GM18519 (cell line): ENCODE measurements at regions not wholly inside any gene's neighbourhood (a gene's known extent, or its start where the extent isn't known, plus 50 kb on each side); places are given as distances from the start of the nearest gene placed in this dataset.

Experiments used
- ATAC-seq: cut with Tn5 transposase; IDR thresholded peaks from one replicate; pipeline ENCODE4 v1.9.1; 2021; ENCODE audit warnings: mild to moderate bottlenecking, moderate library complexity; ENCODE audit not compliant: unreplicated experiment, low FRiP score

DNA sequence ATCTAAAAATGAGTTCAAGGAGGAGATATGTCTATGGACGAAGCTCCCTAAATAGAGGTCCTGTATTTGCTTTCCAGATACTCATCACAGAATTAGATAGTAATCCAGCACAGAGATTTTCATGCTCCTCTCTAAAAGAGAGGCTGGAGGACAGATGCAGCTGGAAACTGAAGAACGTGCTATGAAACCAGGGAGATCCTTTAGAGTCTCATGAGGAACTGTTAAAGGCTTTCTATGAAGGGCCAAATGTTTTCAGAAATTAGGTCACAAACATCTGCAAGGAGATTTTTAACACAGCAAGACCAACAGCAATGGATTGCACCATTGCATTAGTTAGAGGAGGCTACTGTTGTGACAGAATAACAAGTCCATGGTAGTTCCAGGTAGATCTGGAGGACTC is 95.6 kb upstream of the ARHGAP20 start:
- no peak for ATAC-seq

DNA sequence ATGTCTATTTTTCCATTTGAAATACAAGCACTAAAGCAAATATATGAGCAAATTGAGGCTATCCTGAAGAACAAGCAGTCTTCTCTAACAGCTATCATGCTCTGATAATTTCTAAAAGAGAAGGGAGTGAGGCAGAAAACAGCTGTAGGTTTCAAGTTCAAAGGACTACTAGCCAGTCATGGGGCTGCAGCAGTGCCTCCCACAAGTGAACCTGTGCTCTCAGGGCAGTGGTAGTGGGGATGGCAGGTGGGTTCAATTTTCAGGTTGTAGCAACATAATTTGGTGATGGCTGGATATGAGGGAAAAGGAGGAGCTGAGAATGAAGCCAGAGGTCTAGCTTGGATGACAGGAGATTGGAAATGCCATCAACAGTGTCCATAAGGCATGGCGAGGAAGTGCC is 93.5 kb upstream of the ARHGAP20 start:
- ATAC-seq = no peak

DNA sequence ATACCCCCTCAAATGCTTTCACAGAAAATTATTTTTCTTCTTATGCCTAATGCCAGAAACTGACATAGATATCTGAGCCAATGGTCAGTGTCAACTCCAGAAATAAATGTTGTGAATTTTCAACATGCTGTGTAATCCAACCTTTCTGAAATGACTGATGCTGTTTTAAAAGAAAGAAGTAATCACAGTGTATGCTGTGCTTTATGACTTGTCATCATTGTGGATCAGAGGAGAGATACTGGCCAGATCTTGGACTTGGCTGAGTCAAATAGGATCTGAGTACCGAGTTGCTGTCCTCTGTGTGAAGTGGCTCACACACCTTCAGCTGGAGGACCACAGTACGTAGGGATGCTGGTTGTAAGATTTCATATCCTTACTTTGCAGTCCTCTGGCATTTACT is 89.9 kb upstream of the ARHGAP20 start:
- no peak for ATAC-seq

DNA sequence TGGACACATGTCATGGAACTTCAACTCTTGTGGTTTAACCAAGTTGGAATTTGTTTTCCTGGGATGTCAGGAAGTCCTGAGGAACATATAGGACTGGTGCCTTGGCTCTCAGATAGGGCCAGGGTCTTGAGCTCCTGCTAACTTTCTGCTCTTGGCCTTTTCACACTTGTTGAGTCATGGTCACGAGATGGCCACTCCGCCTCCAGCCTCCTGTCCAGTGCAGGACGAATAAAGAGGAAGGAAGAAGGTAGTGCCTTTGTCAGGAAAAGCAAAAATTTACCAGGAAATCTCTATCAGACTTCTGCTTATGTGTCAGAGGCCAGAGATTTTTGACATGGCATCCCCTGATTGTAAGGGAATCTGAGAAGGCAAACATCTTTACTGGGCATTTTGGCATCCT is 89.1 kb upstream of the ARHGAP20 start:
- no peak for ATAC-seq

DNA sequence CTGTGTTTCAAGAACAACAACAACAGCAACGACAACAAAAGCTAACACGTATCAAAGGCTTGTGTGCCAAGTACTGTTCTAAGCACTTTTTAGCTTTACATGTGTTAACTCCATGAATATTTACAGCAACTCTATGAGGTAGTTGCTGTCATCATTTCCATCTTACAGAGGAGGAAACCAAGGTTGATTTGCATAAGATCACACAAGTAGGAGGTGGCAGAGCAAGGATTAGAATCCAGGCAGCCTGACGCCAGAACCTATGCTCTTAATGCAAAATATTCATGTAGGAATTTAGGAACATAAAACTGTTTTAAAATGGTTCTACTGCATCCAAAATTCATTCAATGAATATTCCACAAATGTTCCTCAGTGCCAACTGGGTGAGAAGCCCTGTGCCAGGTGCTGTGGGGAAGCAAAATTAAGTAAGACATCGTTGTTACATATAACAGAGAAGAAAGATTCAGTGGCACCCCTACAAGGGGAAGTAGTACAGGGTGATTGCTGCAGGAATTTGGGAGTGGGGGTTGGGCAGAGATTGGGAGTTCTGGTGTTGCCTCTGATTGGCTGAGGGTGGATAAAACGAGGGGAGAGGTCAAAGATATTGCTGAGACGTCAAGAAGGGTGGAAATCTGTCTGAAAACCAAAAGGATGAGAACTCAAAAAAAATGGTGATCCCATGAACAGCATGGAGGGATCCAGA is 86.1 kb upstream of the ARHGAP20 start:
- no peak for ATAC-seq

DNA sequence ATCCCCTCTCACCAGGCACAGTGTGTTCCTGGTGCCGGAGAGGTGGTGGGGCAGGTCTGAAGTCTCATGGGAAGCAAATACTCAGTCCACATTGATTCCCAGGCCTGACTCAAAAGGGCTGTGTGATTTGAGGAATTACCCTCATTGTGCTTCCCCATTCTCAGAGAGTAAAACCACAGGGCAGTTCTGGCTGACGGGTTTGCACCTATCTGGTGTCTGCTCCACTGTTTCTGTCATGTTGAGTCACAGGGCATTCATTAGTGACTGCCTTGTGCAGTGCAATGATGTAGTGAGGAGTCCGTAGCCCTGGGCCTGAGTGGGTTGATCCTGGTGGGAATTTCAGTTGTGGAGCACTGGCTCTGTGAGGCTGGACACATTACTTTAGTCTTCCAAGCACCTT is 85.2 kb upstream of the ARHGAP20 start:
- peak; percentile 89 for ATAC-seq

DNA sequence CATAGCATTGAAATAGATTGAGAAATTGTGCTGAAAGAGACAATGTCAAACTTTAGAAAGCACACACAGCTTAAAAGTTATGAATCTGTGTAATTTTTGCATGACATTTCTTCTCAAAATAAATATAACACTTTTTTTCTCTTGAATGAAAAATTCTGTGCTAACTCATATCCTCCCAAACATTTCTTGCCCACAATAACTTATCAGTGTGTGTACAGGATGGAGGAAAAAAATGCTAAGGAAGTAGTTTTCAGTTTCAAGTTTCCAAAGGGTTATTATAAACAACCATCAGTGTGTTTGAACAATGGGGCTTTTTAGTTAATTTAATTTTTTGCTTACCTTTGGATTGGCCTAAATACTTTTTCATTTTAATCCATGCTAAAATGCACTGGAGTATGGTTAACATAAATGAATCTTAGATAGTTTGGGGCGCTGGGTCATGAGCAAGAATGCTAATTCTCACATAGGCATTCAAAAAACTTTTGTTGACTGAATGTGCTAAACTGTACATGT is 82.9 kb upstream of the ARHGAP20 start:
- ATAC-seq = no peak

DNA sequence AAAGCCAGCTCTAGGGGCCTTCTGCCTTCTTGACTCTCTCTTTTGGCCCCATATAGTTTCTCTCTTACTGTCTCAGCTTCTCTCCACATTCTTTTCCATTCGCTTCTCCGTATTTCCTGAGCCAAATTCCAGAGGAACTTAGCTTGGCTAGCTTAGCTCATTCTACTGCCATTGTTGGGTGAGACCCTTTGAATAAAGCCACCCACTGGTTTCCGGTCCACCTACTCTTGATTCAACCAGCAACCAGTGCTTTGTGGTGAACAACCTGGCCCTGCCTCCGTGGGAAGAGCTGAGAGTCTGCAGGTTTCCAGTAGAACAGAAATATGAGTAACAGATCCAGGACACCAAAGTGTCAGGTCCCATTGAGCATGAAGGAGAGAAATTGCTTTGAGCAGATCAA is 81.3 kb upstream of the ARHGAP20 start:
- ATAC-seq = no peak

DNA sequence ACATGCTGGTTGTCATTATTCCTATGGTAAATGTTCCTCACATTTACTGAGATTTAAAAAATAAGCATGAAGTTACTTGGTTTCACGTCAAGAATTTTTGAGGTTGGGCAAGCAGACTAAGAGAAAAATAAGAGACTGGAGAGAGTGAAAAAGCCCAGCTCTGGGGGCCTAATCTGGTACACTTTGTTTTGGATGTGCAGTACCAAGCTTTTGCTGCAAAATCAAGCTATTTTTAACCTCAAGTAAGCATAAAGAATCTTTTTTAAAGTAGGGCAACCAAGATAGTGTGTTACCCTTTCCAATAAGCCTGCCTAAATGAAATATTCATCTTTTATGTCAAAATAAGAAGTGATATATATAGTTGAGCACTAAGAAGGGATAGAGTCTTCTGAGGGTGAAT is 79.4 kb upstream of the ARHGAP20 start:
- no peak for ATAC-seq

DNA sequence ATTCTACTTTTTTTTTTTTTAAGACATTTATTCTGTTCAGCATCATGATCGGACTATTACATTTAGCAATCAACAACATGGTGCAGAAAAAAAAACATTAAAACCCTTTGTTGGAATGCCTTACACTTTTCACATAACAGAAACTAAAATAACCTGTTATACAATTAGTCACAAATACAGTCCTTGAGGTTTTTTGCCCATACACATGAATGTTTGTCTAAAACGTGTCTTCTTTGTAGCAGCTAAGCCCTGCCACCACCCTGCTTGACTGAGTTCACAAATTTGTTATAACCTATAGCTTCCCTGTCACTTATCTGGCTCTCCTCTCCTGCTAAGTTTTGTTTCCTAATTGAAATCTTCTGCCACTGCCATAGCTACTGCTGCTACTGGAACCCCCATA is 75.4 kb upstream of the ARHGAP20 start:
- ATAC-seq = no peak

DNA sequence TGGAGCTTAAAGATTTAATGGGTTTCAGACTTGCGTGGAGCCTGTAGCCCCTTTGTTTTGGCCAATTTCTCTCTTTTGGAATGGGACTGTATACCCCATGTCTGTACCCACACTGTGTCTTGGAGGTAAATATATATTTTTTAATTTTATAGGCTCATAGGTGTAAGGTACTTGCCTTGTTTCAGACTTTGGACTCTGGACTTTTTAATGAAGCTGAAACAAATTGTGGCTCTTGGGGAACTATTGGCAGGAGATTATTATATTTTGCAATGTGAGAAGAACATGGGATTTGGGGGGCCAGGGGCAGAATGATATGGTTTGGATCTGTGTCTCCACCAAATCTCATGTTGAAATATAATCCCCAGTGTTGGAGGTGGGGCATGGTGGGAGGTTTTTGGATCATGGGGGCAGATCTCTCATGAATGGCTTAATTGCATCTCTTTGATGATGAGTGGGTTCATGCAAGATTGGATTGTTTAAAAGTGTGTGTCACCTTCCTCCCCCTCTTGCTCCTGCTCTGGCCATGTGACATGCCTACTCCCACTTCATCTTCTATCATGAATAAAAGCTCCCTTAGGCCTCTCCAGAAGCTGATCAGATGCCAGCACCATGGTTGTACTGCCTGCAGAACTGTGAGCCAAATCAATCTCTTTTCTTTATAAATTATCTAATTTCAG is 74.1 kb upstream of the ARHGAP20 start:
- ATAC-seq = no peak

DNA sequence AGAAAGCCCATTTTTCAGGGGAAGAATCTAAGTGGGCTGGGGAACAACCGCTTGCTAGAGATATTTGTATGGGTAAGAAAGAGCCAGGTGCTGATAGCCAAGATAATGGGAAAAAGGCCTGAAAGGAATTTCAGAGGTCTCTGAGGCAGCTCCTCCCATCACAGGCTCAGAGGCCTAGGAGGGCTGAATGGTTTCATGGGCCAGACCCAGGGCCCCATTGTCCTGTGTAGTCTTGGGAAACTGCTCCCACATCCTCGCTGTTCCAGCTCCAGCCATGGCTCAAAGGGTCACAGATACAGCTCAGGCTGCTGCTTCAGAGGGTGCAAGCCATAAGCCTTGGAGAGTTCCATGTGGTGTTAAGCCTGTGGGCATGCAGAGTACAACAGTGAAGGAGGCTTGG is 73.2 kb upstream of the ARHGAP20 start:
- no peak for ATAC-seq

DNA sequence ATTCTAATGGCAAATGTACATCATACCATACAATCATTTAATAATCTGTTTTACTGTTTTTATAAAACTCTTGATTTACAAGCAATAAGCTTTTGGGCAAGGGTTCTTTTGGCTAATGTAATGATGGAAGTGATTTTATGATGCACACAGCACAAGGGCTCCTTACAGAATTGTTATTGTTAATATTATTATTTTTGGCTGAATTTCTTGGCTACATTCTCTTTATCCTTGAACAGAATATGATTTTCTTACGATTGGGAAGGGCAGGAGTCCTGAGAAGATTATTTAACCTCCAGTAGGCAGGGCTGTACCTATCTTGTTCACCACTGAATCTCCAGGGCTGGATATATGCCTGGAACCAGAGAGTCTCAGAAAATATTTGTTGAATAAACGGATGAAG is 70.4 kb upstream of the ARHGAP20 start:
- no peak for ATAC-seq

DNA sequence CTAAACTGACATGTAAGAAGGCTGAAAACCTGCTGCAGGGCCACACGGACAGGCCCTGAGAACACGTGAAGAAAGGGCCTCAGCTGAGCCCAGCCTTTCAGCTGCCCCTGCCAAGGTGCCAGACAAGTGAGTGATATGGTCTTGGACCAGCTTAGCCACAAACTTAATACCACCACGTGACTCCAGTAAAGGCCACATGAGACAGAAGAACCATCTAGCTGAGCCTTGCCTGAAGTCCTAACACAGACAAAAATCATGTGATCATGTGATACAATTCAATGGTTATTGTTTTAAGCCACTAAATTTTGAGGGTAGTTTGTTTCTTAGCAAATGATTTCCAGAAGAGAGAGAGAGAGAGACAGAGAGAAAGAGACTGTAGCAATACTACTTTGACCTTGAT is 66.9 kb upstream of the ARHGAP20 start:
- ATAC-seq = no peak

DNA sequence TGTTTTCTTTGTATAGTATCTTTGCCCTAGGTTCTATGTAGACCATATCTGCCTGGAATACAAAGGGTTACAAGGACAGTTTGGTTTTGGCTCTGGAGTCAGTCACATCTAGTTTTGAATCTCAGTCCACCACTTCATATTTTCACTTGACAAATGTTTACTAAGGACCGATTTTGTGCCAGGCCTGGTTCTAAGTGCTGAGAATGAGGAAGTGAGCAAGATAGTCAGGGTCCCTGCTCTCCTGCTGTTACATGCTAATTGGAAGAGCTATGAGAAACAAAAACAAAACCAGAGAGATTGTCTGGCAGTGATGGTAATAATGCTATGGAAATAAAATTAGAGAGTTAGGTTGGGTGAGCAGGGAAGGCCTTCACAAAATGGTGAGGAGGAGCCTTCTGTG is 66.1 kb upstream of the ARHGAP20 start:
- ATAC-seq = peak; percentile 74

DNA sequence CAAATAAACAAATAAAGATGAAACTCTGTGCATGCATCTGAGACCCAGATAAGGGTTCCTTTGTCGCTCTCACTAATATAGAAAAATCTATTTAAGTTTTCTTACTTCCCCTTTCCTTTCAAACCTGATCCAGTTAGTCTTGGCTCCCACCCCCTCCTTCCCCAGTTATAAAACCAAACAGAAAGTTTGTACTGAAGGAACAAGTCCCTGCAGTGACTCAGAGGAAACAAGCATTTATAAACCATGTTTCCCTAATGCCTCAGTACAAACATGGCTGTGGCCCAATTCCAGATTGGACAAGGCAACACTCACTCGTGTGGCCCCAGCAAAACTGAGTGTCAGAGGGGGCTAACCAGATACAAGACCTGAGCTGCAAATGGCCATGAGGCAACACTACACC is 65.5 kb upstream of the ARHGAP20 start:
- ATAC-seq = peak; percentile 42

DNA sequence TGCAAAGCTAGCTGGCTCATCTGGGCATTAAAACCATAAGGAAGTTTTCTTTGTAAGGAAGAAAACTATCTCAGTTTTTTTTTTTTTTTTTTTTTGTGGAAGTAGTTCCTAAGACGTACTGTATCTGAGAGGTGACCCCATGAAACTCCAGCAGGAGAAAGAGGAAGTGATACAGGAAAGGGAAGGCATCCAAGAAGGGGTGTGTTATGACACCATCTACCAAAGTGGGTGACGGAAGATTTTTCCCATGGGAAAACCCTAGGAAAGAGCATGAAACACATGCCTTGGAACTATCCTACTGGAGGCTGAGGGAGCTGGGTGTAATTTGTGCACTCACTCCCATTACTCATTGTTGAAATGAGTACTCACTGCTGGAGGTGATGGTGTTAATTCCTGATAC is 63.8 kb upstream of the ARHGAP20 start:
- ATAC-seq = no peak

DNA sequence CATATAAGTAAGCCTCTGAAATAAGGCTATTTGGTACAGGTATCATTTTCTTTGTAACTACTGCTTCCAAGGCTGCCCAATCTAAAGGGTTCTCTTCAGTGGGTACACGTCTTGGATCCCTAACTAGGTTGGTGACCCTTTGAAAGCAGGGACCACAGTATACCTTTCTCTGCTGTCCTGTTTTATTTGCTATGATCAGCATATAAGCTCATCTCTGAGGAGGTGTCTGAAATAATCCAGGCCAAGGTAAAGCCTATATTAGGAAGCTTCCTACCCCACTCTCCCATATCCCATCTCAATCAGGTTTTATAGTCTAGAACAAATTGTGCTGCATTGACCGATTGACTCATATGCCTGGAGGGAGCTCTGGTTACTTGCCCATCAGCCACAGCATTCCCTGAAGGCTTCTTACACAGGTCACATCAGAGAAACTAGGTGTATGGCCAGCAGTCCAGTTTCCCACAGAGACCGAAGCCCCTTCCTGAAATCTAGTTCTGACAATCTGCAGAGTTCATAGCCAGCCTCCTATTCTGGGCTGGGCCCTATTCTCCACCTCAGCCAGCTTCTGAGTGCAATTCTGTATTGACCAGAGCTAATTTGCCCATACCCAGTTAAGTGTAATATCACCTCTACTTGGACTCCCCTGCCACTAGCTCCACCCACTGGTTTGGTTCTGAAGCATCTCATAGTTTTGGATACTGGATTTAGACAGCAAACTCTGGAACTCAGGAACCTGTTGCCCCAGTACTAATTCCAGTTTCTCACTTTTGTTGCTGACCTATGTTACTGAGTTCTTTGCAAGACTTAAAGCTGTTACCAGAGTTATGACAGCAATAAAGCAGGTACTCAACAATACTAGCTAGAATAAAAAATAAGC is 62.1 kb upstream of the ARHGAP20 start:
- no peak for ATAC-seq

DNA sequence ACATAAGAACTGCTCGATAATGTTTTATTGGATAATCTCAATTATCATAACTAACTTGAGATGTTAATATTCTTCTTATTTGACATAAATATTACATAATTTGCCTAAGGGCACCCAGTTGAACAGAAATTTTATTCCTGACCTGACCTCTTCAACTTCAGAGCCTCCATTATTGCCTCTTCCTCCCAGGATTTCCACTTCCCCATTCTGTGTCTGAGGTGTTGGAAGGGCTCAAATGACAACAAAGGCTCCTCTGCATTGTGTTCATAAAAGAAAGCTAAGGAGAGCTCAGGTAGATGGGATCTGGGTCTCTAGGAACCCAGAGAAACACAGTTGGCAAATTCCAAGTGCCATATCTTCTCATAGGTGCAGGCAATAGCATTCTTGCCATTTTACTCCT is 61.2 kb upstream of the ARHGAP20 start:
- ATAC-seq = no peak

DNA sequence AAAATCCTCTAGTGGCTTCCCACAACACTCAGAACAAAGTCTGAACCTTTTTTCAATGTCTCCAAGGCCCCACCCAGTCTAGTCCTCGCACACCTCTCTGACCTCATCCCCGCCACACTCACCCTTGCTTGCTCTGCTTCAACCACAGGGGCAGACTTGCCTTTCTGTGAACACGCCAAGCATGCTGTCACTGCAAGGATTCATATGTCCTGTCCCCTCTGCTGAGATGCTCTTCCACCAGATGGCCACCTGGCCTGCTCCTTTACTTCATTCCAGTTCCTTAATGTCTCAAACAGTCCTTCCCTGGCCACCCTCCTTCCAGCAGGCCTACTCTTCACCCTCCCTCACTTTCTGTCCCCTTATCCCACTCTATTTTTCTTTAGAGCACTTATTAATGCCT is 60.6 kb upstream of the ARHGAP20 start:
- ATAC-seq = no peak

DNA sequence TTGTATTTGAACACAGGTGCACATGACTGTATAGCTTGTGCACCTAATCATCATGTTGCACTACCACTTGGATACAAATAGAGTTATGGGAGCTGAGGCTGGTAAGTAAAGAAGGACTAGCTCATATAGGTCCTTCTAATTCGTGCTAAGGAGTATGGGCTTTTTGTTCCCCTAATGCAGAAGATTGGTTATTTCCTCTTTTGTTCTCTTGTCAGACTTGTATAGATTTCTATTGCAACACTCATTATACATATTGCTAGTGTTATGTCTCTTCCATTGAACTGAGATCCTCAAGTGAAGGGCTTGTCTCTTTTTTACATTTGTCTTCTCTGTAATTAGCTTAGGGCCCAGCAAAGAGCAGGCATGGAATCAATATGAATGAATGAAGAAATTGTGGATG is 54.1 kb upstream of the ARHGAP20 start:
- ATAC-seq = no peak
